ENCODE measurements at regions not wholly inside any gene's neighbourhood (a gene's known extent, or its start where the extent isn't known, plus 50 kb on each side); places are given as distances from the start of the nearest gene placed in this dataset.

GRCh38 chr15:19899021-19899824 is 642.4 kb downstream of the GOLGA6L6 start:
- TF ChIP-seq GATA3 (IDR thresholded peaks at IDR 0.05; ENCODE audit: low read depth, low read length) = no peak
- no peak for TF ChIP-seq GATA2 (IDR thresholded peaks at IDR 0.05; ENCODE audit: low read depth, low read length)
